Liver (tissue), 8 donors: ENCODE measurements at regions not wholly inside any gene's neighbourhood (a gene's known extent, or its start where the extent isn't known, plus 50 kb on each side); places are given as distances from the start of the nearest gene placed in this dataset.
"Not testable (repeated sequence)": the region's sequence is repeated elsewhere in the genome, so short reads cannot be mapped to it uniquely, and the experiment has no call there.

Experiments
- DNase-seq: peaks from one replicate; pipeline ENCODE4 v3.0.0-alpha.2; 2017; ENCODE audit warnings: low spot score
- H3K27ac ChIP-seq, 2 donors: one replicate each; pipeline ENCODE4 v1.7.0; 2013; ENCODE audit warnings: inconsistent platforms in 2 of 2, low read length in 2 of 2, control low read depth in 1 of 2, low read depth in 1 of 2, mild to moderate bottlenecking in 1 of 2
- H3K27me3 ChIP-seq, 4 donors: one replicate each; pipeline versions ENCODE4 v1.6.1 to v1.7.0; 2013; ENCODE audit warnings: low read length in 3 of 4, inconsistent platforms in 1 of 4, mild to moderate bottlenecking in 1 of 4, moderate library complexity in 1 of 4; ENCODE audit not compliant: control insufficient read depth in 4 of 4, insufficient read depth in 4 of 4
- H3K36me3 ChIP-seq, 4 donors: one replicate each; pipeline versions ENCODE4 v1.6.1 to v1.7.0; 2013; ENCODE audit warnings: low read length in 3 of 4, mild to moderate bottlenecking in 3 of 4, low read depth in 1 of 4, moderate library complexity in 1 of 4; ENCODE audit not compliant: control insufficient read depth in 4 of 4, insufficient read depth in 3 of 4
- H3K4me1 ChIP-seq, 4 donors: one replicate each; pipeline versions ENCODE4 v1.6.1 to v1.7.0; 2013; ENCODE audit warnings: low read length in 3 of 4, mild to moderate bottlenecking in 3 of 4, moderate library complexity in 1 of 4; ENCODE audit not compliant: control insufficient read depth in 4 of 4, insufficient read depth in 4 of 4
- H3K4me3 ChIP-seq, 3 donors: one replicate each; pipeline versions ENCODE4 v1.6.1 to v1.7.0; 2013; ENCODE audit warnings: low read length in 3 of 3, control low read depth in 1 of 3, low read depth in 1 of 3, mild to moderate bottlenecking in 1 of 3
- H3K9ac ChIP-seq, 2 donors: one replicate each; pipeline ENCODE4 v1.7.0; 2013; ENCODE audit warnings: low read length in 2 of 2, mild to moderate bottlenecking in 2 of 2, moderate library complexity in 2 of 2, control low read depth in 1 of 2, low read depth in 1 of 2
- H3K9me3 ChIP-seq, 4 donors: one replicate each; pipeline versions ENCODE4 v1.6.1 to v1.7.0; 2013; ENCODE audit warnings: low read length in 3 of 4; ENCODE audit not compliant: control insufficient read depth in 4 of 4
- EGR1 ChIP-seq, 2 donors: IDR thresholded peaks; 2 replicates each; pipeline ENCODE4 v1.6.1; 2016 to 2018; ENCODE audit warnings: antibody characterized with exemption in 2 of 2, low read depth in 2 of 2
- FOXA1 ChIP-seq: IDR thresholded peaks from 2 replicates; pipeline ENCODE4 v1.6.1; 2016; ENCODE audit warnings: antibody characterized with exemption
- FOXA2 ChIP-seq: IDR thresholded peaks from 2 replicates; pipeline ENCODE4 v1.6.1; 2016; ENCODE audit warnings: antibody characterized with exemption
- GABPA ChIP-seq, 2 donors: IDR thresholded peaks in 1 of 2; conservative IDR thresholded peaks in 1 of 2; 2 replicates each; pipeline ENCODE4 v1.6.1; 2016; ENCODE audit warnings: antibody characterized with exemption in 2 of 2, mild to moderate bottlenecking in 1 of 2, moderate library complexity in 1 of 2
- HNF4A ChIP-seq, 2 donors: conservative IDR thresholded peaks; 2 replicates each; pipeline ENCODE4 v1.6.1; 2016; ENCODE audit warnings: antibody characterized with exemption in 2 of 2, mild to moderate bottlenecking in 2 of 2
- HNF4G ChIP-seq: IDR thresholded peaks from 2 replicates; pipeline ENCODE4 v1.6.1; 2016; ENCODE audit warnings: antibody characterized with exemption
- JUND ChIP-seq, 2 donors: IDR thresholded peaks; 2 replicates each; pipeline ENCODE4 v1.6.1; 2016; ENCODE audit warnings: antibody characterized with exemption in 2 of 2
- MAX ChIP-seq: IDR thresholded peaks from 2 replicates; pipeline ENCODE4 v1.6.1; 2016; ENCODE audit warnings: antibody characterized with exemption
- NR2F2 ChIP-seq: IDR thresholded peaks from 2 replicates; pipeline ENCODE4 v1.6.1; 2016; ENCODE audit warnings: antibody characterized with exemption
- RAD21 ChIP-seq, 2 donors: IDR thresholded peaks; 2 replicates each; pipeline ENCODE4 v1.6.1; 2016; ENCODE audit warnings: antibody characterized with exemption in 2 of 2, mild to moderate bottlenecking in 2 of 2
- REST ChIP-seq: IDR thresholded peaks from 2 replicates; pipeline ENCODE4 v1.6.1; 2016; ENCODE audit warnings: antibody characterized with exemption, mild to moderate bottlenecking
- RXRA ChIP-seq, 2 donors: IDR thresholded peaks; 2 replicates each; pipeline ENCODE4 v1.6.1; 2017 to 2018; ENCODE audit warnings: antibody characterized with exemption in 2 of 2, mild to moderate bottlenecking in 1 of 2
- SP1 ChIP-seq: IDR thresholded peaks from 2 replicates; pipeline ENCODE4 v1.6.1; 2018; ENCODE audit warnings: antibody characterized with exemption, mild to moderate bottlenecking
- TAF1 ChIP-seq: conservative IDR thresholded peaks from 2 replicates; pipeline ENCODE4 v1.6.1; 2016; ENCODE audit warnings: antibody characterized with exemption, mild to moderate bottlenecking
- YY1 ChIP-seq: IDR thresholded peaks from 2 replicates; pipeline ENCODE4 v1.6.1; 2016; ENCODE audit warnings: antibody characterized with exemption, mild to moderate bottlenecking
- WGBS: extraction: QIAGEN DNeasy Blood & Tissue Kit; methylation state at CpG from one replicate; pipeline ENCODE4 v1.1.7; 2013; 5-methylcytosine and 5-hydroxymethylcytosine counted together
- TF ChIP-seq, protein P1 (sequence below): IDR thresholded peaks from 2 replicates; pipeline ENCODE4 v1.6.1; 2016; ENCODE audit warnings: antibody characterized with exemption
- TF ChIP-seq, protein P2 (sequence below): IDR thresholded peaks from 2 replicates; pipeline ENCODE4 v1.6.1; 2016; ENCODE audit warnings: antibody characterized with exemption
- TF ChIP-seq, protein P3 (sequence below): fragments of 150-350 bp; IDR thresholded peaks from 2 replicates; pipeline ENCODE4 v1.5.1; 2017; ENCODE audit warnings: improper control_type of control experiment, low read depth, low read length; ENCODE audit not compliant: missing input control
- donor health status: healthy.
- donor health status: healthy.
- donor health status: healthy.
- donor health status: healthy.
- donor health status: healthy.

- TF ChIP-seq, protein P1, sequence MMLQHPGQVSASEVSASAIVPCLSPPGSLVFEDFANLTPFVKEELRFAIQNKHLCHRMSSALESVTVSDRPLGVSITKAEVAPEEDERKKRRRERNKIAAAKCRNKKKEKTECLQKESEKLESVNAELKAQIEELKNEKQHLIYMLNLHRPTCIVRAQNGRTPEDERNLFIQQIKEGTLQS = no peak
These were observed 562.2 kb downstream of the HTR1A start (continued) for GRCh38 chr5:63400079-63400478.

GRCh38 chr5:63398346-63398745, 563.9 kb downstream of the HTR1A start:
- 92% methylated on average over 1 of the region's 1 CpG for WGBS
- Histone ChIP-seq H3K9me3 (no peaks in the 10 kb centered on the region), H3K4me1 (no peaks in the 10 kb centered on the region), H3K27me3 (peaks cover 0 to 3% (median 0%) of the 10 kb centered on the region in 4 donors), H3K27ac (no peak overlapping the region), H3K4me3 (no peak overlapping the region), H3K9ac (no peak overlapping the region), H3K36me3 (no peaks in the 10 kb centered on the region)
- TF ChIP-seq EGR1 (IDR thresholded peaks at IDR 0.05; ENCODE audit: low read depth in 2 of 2) = no peak
- TF ChIP-seq HNF4A (conservative IDR thresholded peaks at IDR 0.05) = no peak
- no peak for TF ChIP-seq FOXA2
- TF ChIP-seq, protein P2, sequence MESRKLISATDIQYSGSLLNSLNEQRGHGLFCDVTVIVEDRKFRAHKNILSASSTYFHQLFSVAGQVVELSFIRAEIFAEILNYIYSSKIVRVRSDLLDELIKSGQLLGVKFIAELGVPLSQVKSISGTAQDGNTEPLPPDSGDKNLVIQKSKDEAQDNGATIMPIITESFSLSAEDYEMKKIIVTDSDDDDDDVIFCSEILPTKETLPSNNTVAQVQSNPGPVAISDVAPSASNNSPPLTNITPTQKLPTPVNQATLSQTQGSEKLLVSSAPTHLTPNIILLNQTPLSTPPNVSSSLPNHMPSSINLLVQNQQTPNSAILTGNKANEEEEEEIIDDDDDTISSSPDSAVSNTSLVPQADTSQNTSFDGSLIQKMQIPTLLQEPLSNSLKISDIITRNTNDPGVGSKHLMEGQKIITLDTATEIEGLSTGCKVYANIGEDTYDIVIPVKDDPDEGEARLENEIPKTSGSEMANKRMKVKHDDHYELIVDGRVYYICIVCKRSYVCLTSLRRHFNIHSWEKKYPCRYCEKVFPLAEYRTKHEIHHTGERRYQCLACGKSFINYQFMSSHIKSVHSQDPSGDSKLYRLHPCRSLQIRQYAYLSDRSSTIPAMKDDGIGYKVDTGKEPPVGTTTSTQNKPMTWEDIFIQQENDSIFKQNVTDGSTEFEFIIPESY = no peak
- no peak for TF ChIP-seq MAX
- no peak for TF ChIP-seq NR2F2
- TF ChIP-seq REST = no peak
- TF ChIP-seq GABPA (IDR thresholded peaks at IDR 0.05 in 1 of 2, conservative IDR thresholded peaks at IDR 0.05 in 1 of 2) = no peak
- TF ChIP-seq JUND (IDR thresholded peaks at IDR 0.05) = no peak
- TF ChIP-seq HNF4G = no peak
- no peak for TF ChIP-seq FOXA1
- no peak for TF ChIP-seq TAF1
- TF ChIP-seq SP1 = no peak
- TF ChIP-seq YY1 = no peak
- TF ChIP-seq RAD21 (IDR thresholded peaks at IDR 0.05) = no peak
- TF ChIP-seq, protein P3, sequence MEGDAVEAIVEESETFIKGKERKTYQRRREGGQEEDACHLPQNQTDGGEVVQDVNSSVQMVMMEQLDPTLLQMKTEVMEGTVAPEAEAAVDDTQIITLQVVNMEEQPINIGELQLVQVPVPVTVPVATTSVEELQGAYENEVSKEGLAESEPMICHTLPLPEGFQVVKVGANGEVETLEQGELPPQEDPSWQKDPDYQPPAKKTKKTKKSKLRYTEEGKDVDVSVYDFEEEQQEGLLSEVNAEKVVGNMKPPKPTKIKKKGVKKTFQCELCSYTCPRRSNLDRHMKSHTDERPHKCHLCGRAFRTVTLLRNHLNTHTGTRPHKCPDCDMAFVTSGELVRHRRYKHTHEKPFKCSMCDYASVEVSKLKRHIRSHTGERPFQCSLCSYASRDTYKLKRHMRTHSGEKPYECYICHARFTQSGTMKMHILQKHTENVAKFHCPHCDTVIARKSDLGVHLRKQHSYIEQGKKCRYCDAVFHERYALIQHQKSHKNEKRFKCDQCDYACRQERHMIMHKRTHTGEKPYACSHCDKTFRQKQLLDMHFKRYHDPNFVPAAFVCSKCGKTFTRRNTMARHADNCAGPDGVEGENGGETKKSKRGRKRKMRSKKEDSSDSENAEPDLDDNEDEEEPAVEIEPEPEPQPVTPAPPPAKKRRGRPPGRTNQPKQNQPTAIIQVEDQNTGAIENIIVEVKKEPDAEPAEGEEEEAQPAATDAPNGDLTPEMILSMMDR = no peak
- TF ChIP-seq RXRA (IDR thresholded peaks at IDR 0.05) = no peak
- no peak for DNase-seq

DNA sequence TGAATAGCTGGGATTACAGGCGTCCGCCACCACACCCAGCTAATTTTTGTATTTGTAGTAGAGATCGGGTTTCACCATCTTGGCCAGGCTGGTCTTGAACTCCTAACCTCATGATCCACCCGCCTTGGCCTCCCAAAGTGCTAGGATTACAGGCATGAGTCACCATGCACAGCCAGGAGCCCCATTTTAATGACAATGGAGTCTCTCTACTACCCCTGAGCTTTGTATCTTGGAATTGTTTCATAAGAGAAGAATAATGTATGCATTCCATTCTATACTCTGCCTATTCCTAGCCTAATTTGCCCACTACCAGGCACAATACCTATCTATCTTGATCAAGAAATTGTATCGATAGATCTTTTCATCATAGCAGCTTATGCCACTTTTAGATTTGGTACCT, 574.1 kb downstream of the HTR1A start:
- H3K4me3 ChIP-seq, H3K36me3 ChIP-seq, H3K4me1 ChIP-seq, H3K27ac ChIP-seq, H3K9ac ChIP-seq, DNase-seq, H3K27me3 ChIP-seq, H3K9me3 ChIP-seq: not testable (repeated sequence)
- WGBS = 91% methylated on average over 5 of the region's 5 CpGs
